ACC112 (cell line): ENCODE measurements at regions not wholly inside any gene's neighbourhood (a gene's known extent, or its start where the extent isn't known, plus 50 kb on each side); places are given as distances from the start of the nearest gene placed in this dataset.

Source experiments
- H2AFZ ChIP-seq: fragments of 200-600 bp; sonication (generic); one replicate; pipeline ENCODE4 v1.6.0; 2017; ENCODE audit warnings: antibody characterized with exemption, low read length; ENCODE audit not compliant: unreplicated experiment
- H3K27ac ChIP-seq: fragments of 200-600 bp; sonication (generic); 2 replicates; pipeline ENCODE4 v1.5.1; 2014; ENCODE audit warnings: low read depth, mild to moderate bottlenecking, antibody characterized with exemption, low read length, moderate library complexity
- H3K27me3 ChIP-seq: fragments of 200-600 bp; sonication (generic); 2 replicates; pipeline ENCODE4 v1.6.1; 2014; ENCODE audit warnings: mild to moderate bottlenecking, antibody characterized with exemption, low read length, moderate library complexity, mixed read lengths; ENCODE audit not compliant: insufficient read depth
- H3K36me3 ChIP-seq: fragments of 200-600 bp; sonication (generic); 2 replicates; pipeline ENCODE4 v1.6.1; 2016; ENCODE audit warnings: mild to moderate bottlenecking, antibody characterized with exemption, low read length, moderate library complexity, mixed read lengths; ENCODE audit not compliant: insufficient read depth
- H3K4me1 ChIP-seq: fragments of 200-600 bp; sonication (generic); one replicate; pipeline ENCODE4 v1.6.1; 2016; ENCODE audit warnings: low read length, mixed read lengths; ENCODE audit not compliant: insufficient read depth, unreplicated experiment, control insufficient read depth
- H3K4me3 ChIP-seq: fragments of 200-600 bp; sonication (generic); 2 replicates; pipeline ENCODE4 v1.5.1; 2014; ENCODE audit warnings: mild to moderate bottlenecking, low read depth, low read length
- H3K79me2 ChIP-seq: fragments of 200-600 bp; sonication (generic); one replicate; pipeline ENCODE4 v1.6.0; 2016; ENCODE audit warnings: low read length; ENCODE audit not compliant: control insufficient read depth, unreplicated experiment, insufficient read depth

DNA sequence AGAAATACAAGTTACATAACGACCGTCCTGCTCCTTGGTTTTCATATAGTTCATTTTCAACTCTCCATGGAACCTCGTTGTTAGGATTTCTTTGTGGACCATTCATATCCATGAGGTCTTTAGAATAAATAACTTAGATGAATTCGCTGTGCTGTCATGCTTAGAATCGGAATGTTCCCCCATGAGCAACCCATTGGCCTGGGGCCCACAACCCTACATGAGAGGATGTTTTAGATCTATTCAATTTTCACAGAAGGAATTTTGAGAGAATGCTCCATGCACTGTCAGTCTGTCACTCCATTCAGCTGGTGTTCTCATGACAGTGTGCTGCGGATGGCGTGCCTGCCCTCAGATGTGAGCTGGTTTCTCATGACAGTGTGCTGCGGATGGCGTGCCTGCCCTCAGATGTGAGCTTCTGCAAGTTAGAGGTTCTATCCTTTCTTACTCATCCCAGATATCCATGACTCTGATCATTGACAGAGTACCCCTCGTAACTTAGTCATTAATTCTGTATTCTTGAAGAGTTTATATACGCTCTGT lies 1193.1 kb downstream of the EFNB2 start:
- Histone ChIP-seq H3K4me1 (peaks cover 9% of the 10 kb centered on the region), H3K36me3 (no peaks in the 10 kb centered on the region), H2AFZ (no peak overlapping the region), H3K79me2 (no peaks in the 10 kb centered on the region), H3K27me3 (no peaks in the 10 kb centered on the region), H3K27ac (no peak overlapping the region), H3K4me3 (no peak overlapping the region)

DNA sequence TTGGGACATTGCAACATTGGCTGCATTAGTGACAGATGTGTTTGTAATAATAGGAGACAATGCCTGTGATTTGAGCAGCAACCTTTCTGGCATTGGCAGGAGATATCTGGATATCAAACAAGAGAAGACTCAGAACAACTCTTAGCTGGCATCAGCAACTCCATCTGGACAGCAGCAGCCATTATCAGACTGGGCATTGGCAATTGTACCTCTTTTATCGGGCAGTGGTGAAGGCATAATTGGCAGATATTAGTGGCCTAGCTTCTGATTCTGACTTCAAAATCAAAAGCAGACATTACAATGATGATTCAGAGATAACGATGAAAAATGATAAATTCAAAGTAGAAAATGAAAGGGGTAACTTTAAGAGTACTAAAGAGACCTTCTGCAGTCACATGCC lies 1193.7 kb downstream of the EFNB2 start:
- H3K36me3 ChIP-seq, result no peaks in the 10 kb centered on the region
- no peaks in the 10 kb centered on the region for H3K79me2 ChIP-seq
- no peaks in the 10 kb centered on the region for H3K27me3 ChIP-seq

DNA sequence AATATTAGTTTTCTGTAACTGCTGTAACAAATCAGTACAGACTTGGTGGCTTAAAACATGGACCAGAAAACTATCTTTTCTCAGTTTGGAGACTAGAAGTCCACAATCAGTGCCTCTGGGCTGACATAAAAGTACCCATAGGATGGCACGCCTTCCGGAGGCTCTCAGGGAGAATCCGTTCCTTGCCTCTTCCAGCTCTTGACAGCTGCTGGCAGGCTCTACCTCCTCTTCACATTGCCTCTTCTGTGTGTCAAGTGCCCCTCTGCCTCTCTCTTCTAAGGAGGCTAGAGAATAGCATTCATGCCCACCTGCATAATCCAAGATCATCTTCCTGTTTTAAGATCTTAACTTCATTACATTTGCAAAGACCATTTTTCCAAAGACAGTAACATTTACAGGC lies 1194.2 kb downstream of the EFNB2 start:
- Histone ChIP-seq H3K27me3 (no peaks in the 10 kb centered on the region), H3K4me3 (no peak overlapping the region), H2AFZ (no peak overlapping the region), H3K36me3 (no peaks in the 10 kb centered on the region), H3K27ac (no peak overlapping the region), H3K79me2 (no peaks in the 10 kb centered on the region), H3K4me1 (peaks cover 14% of the 10 kb centered on the region)

More for the DNA sequence above, 1193.7 kb downstream of the EFNB2 start:
- Histone ChIP-seq H3K4me3 (no peak overlapping the region), H3K4me1 (peaks cover 13% of the 10 kb centered on the region), H3K27ac (no peak overlapping the region), H2AFZ (no peak overlapping the region)

DNA sequence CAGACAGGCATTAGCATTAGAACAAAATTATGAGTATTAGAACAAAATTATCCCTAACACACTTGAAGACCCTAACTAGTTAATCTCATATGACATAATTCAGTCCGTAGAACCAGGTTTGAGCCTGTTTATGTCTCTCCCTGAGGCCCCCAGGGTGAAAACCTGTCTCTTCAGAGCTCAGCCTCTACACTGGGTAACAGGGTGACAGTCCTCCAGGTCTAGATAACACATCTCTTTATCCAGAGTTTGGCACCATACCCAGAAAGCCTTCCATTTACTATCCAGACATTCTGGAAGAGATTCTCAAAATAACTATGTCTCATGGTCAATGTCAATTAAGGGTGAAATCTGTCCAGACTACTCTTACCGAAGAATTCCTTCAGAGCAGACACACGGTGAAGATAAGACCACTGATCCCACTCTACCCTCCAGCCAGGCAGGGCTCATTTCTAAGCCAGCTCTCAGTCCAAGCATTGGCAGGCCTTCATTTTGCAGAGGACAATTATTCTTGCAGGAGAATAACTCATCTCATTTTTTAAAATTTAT lies 1195.3 kb downstream of the EFNB2 start:
- no peaks in the 10 kb centered on the region for H3K27me3 ChIP-seq
- no peaks in the 10 kb centered on the region for H3K79me2 ChIP-seq
- no peak overlapping the region for H3K4me3 ChIP-seq
- H2AFZ ChIP-seq, result no peak overlapping the region
- no peaks in the 10 kb centered on the region for H3K36me3 ChIP-seq
- H3K4me1 ChIP-seq, result peaks cover 9% of the 10 kb centered on the region
- no peak overlapping the region for H3K27ac ChIP-seq

DNA sequence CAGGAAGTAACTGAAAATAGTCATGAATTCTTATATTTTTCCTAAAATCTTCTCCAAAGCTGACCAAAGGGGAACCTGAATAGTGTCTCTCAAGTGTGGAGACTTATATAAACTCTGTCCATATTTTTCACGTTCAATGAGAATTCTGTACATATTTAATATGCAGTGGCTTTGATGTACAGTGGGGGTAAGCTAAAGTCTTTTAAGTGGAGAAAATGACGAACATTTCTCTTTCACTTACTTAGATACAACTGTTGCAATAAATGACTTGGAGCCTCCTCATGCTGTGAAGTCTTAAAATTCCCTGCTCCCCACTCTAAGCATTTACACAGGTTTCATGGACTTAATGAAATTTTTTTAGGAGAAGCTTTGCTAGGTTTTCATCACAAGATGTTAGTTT lies 1196.7 kb downstream of the EFNB2 start:
- no peak overlapping the region for H3K4me3 ChIP-seq

DNA sequence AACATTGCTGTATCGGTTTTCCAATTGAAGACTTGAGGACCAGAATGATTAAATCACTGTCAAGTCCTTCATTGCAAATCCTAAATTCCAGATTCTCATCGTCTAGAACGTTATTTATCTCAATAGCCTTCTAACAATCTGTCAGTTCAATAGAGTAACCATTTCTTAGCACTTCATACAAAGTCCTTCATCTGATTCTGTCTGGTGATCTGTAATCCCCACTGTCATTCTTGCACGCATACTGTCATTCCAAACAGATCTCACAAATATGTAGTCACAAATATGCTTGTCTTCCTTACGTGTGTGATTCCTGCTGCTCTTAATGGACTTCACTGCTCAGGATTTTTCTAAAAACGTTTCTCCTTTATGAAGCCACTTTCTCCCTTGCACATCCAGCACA lies 1197.5 kb downstream of the EFNB2 start:
- H3K4me3 ChIP-seq, result no peak overlapping the region
- H3K27ac ChIP-seq, result no peak overlapping the region
- no peaks in the 10 kb centered on the region for H3K79me2 ChIP-seq
- no peak overlapping the region for H2AFZ ChIP-seq
- H3K27me3 ChIP-seq, result no peaks in the 10 kb centered on the region
- H3K36me3 ChIP-seq, result no peaks in the 10 kb centered on the region
- H3K4me1 ChIP-seq, result peaks cover 17% of the 10 kb centered on the region

More for the DNA sequence above, 1196.7 kb downstream of the EFNB2 start:
- no peaks in the 10 kb centered on the region for H3K36me3 ChIP-seq
- no peaks in the 10 kb centered on the region for H3K79me2 ChIP-seq
- H2AFZ ChIP-seq, result no peak overlapping the region
- peaks cover 15% of the 10 kb centered on the region for H3K4me1 ChIP-seq
- H3K27me3 ChIP-seq, result no peaks in the 10 kb centered on the region
- H3K27ac ChIP-seq, result no peak overlapping the region

DNA sequence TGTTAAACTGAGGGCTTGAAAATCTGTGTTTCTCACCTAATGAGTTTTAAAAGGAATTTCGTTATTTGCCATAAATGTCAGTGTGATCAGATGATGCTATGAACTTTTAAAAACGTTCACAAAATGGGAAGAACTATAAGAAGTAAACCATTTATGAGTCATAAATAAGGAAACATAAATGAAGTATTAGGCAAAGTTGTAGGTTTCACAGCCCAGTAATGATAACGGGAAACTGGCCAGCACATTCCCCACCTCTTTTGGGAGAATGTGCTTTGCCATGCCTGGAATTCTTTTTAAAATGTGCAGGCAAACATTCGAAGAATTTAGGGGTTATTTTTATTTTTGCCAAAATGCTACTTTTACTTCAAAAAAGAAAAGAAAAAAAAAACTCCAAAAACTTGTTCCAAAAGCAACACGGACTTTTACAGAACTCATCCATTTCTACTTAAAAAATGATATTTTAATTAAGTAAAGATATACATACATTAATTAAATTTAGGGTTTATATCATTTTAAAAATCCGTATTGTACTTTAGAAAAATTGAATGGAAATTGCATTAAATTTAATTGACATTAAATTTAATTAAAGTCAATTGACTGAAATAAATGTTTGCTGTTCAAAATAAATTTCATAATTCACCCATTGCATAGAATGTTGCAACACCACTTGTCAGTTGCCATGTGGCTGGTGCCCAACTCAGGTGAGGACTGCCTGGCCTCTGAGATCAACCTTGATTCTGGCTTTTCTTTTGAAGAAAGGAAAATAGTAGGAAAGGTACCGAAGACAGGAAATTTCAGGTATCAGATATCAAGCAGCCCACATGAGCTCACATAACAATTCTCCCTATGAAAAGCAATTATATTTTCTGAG lies 1198.5 kb downstream of the EFNB2 start:
- Histone ChIP-seq H3K36me3 (no peaks in the 10 kb centered on the region), H3K79me2 (no peaks in the 10 kb centered on the region), H3K27me3 (no peaks in the 10 kb centered on the region), H3K4me3 (no peak overlapping the region), H3K4me1 (peaks cover 17% of the 10 kb centered on the region), H3K27ac (no peak overlapping the region), H2AFZ (peak overlapping the region; percentile 25)

DNA sequence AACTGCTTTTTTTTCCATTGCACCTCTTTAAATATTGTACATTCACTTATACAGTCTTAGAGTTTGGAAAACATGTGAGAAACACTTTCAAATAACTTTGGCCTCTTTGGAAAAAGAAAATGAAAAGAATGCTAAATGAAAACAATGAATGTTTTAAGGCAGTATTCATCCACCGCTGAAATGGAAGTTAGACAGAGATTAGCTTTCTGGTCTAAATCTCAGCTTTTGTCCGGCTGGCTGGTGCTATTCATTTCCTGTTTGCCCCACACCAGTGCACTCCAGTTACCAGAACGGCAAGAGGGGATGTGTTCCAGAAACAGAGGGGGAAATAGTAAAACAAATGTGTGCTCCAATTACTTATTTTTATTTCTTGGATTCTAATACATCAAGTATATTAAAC lies 1201.3 kb downstream of the EFNB2 start:
- no peaks in the 10 kb centered on the region for H3K27me3 ChIP-seq
- H3K36me3 ChIP-seq, result no peaks in the 10 kb centered on the region
- peak overlapping the region; percentile 33 for H3K27ac ChIP-seq
- H2AFZ ChIP-seq, result no peak overlapping the region
- H3K79me2 ChIP-seq, result no peaks in the 10 kb centered on the region
- H3K4me3 ChIP-seq, result no peak overlapping the region
- H3K4me1 ChIP-seq, result peaks cover 17% of the 10 kb centered on the region

DNA sequence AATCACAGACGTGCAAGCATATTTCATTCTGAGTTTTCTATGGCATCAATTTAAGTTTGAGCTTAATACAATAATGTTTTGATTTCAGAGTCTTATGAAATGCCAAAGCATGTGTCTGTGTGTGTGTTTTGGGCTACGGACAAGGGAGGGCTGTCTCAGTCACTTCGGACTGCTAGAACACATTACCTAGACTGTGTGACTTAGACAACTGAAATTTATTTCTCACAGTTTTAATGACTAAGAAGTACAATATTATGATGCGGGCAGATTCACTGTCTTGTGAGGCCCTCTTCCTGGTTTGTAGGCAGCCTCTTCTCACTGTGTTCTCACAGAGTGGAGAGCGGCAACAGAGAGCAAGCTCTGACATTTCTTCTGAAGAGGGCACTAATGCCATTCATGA lies 1202.0 kb downstream of the EFNB2 start:
- no peaks in the 10 kb centered on the region for H3K27me3 ChIP-seq
- H3K27ac ChIP-seq, result peak overlapping the region; percentile 33; the same call in 1 of the 2 replicates
- H3K36me3 ChIP-seq, result no peaks in the 10 kb centered on the region
- no peak overlapping the region for H3K4me3 ChIP-seq
- H3K79me2 ChIP-seq, result no peaks in the 10 kb centered on the region
- H3K4me1 ChIP-seq, result peaks cover 17% of the 10 kb centered on the region
- H2AFZ ChIP-seq, result no peak overlapping the region

DNA sequence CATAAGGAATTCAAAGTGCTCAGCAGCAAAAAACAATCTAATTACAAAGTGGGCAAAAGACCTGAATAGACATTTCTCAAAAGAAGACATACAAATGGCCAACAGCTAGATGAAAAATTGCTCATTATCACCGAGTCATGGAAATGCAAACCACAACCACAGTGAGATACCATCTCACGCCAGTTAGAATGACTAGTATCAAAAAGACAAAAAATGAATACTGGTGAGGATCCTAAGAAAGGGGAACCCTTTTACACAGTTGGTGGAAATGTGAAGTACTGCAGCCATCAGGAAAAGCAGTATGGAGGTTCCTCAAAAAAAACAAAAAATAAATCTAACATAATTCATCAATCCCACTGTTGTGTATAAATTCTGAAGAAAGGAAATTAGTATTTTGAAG lies 1206.1 kb downstream of the EFNB2 start:
- no peaks in the 10 kb centered on the region for H3K27me3 ChIP-seq
- no peak overlapping the region for H3K27ac ChIP-seq
- H3K79me2 ChIP-seq, result no peaks in the 10 kb centered on the region
- H3K36me3 ChIP-seq, result no peaks in the 10 kb centered on the region
- H3K4me1 ChIP-seq, result peaks cover 6% of the 10 kb centered on the region
- H3K4me3 ChIP-seq, result no peak overlapping the region
- no peak overlapping the region for H2AFZ ChIP-seq

DNA sequence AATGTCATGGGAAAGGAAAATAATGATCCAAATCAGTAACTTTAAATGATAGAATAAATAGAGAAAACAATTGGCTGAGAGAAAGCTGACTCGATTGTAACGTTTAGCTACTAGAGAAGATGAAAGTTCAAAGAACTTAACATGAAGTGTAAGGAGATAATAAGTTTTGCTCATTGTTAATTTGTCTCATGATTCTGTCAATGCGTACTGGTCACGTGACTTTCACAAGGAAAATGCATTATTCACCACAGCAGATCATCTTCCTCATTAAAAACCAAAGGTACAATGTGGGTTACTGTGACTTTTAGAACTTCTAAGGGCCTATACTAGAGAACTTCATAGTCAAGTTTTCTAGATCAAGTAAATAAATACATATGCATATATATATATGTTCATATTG lies 1207.2 kb downstream of the EFNB2 start:
- H3K27me3 ChIP-seq, result no peaks in the 10 kb centered on the region
- H2AFZ ChIP-seq, result no peak overlapping the region
- H3K4me1 ChIP-seq, result no peaks in the 10 kb centered on the region
- H3K4me3 ChIP-seq, result no peak overlapping the region
- H3K27ac ChIP-seq, result no peak overlapping the region
- H3K79me2 ChIP-seq, result no peaks in the 10 kb centered on the region
- no peaks in the 10 kb centered on the region for H3K36me3 ChIP-seq
